Tibial nerve (tissue), 4 donors: ENCODE measurements at regions not wholly inside any gene's neighbourhood (a gene's known extent, or its start where the extent isn't known, plus 50 kb on each side); places are given as distances from the start of the nearest gene placed in this dataset.

Source experiments
- EP300 ChIP-seq, 2 donors: sonication (generic); formaldehyde crosslinking; IDR thresholded peaks; one replicate each; pipeline ENCODE4 v1.6.1; 2017; ENCODE audit warnings: antibody characterized with exemption in 2 of 2, mild to moderate bottlenecking in 1 of 2
- POLR2A ChIP-seq, 2 donors: fragments of 450-650 bp; IDR thresholded peaks; one replicate each; pipeline ENCODE4 v1.6.1; 2017; ENCODE audit warnings: antibody characterized with exemption in 2 of 2, mild to moderate bottlenecking in 2 of 2, moderate library complexity in 2 of 2
- TF ChIP-seq, protein P1 (sequence below), 5 experiments: fragments of 200-600 bp in 3 of 5; fragments of 450-650 bp in 2 of 5; sonication (generic) in 3 of 5; IDR thresholded peaks; one replicate each; pipeline ENCODE4 v1.5.1; 2016 to 2019; ENCODE audit warnings: antibody characterized with exemption in 5 of 5, mild to moderate bottlenecking in 3 of 5, moderate library complexity in 2 of 5

DNA sequence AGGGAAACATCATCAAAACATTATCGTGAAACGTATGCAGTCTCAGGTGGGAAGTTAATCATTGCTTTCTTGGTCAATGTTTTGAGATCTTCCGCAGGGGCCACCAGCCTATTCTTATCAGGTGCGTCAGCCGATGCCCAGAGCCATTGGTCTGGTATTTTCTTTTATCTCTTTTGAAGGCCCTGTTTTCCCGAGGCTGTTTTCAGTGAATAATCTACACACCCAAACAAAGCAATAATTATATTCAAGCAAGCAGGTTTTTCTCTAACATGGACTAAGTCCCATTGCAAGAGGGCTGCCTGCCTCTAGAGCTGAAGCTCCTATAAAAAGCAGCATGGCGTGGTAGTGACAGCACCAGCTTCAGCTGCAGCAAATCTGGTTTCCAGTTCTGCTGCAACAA lies 430.0 kb upstream of the ID2 start:
- TF ChIP-seq, protein P1, sequence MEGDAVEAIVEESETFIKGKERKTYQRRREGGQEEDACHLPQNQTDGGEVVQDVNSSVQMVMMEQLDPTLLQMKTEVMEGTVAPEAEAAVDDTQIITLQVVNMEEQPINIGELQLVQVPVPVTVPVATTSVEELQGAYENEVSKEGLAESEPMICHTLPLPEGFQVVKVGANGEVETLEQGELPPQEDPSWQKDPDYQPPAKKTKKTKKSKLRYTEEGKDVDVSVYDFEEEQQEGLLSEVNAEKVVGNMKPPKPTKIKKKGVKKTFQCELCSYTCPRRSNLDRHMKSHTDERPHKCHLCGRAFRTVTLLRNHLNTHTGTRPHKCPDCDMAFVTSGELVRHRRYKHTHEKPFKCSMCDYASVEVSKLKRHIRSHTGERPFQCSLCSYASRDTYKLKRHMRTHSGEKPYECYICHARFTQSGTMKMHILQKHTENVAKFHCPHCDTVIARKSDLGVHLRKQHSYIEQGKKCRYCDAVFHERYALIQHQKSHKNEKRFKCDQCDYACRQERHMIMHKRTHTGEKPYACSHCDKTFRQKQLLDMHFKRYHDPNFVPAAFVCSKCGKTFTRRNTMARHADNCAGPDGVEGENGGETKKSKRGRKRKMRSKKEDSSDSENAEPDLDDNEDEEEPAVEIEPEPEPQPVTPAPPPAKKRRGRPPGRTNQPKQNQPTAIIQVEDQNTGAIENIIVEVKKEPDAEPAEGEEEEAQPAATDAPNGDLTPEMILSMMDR (IDR thresholded peaks at IDR 0.05), result no peak
- no peak for TF ChIP-seq EP300 (IDR thresholded peaks at IDR 0.05)
- no peak for TF ChIP-seq POLR2A (IDR thresholded peaks at IDR 0.05)
